IPS DF 4.7 (cell line): ENCODE measurements at regions not wholly inside any gene's neighbourhood (a gene's known extent, or its start where the extent isn't known, plus 50 kb on each side); places are given as distances from the start of the nearest gene placed in this dataset.
"Not testable (repeated sequence)": the region's sequence is repeated elsewhere in the genome, so short reads cannot be mapped to it uniquely, and the experiment has no call there.

Source experiments
- DNase-seq: peaks from one replicate; pipeline ENCODE4 v3.0.0-alpha.2; 2013; ENCODE audit warnings: low spot score; ENCODE audit errors: extremely low read depth

GRCh38 chr10:6737758-6738111, 157.7 kb upstream of the PRKCQ start:
- DNase-seq, result no peak

- no peak for DNase-seq
Observed at GRCh38 chr10:6737080-6737641, 157.1 kb upstream of the PRKCQ start.

GRCh38 chr10:6734286-6734685, 154.2 kb upstream of the PRKCQ start:
- no peak for DNase-seq

- no peak for DNase-seq
Observed at GRCh38 chr10:6729861-6730344, 149.8 kb upstream of the PRKCQ start.

- no peak for DNase-seq
Observed at GRCh38 chr10:6729071-6729774, 149.1 kb upstream of the PRKCQ start.

- no peak for DNase-seq
Observed at GRCh38 chr10:6726924-6727323, 146.8 kb upstream of the PRKCQ start.

GRCh38 chr10:6722616-6723004, 142.5 kb upstream of the PRKCQ start:
- no peak for DNase-seq

- DNase-seq, result no peak
Observed at GRCh38 chr10:6721964-6722615, 142.0 kb upstream of the PRKCQ start.

GRCh38 chr10:6721480-6721879, 141.4 kb upstream of the PRKCQ start:
- DNase-seq, result no peak

GRCh38 chr10:6719561-6719960, 139.5 kb upstream of the PRKCQ start:
- DNase-seq, result no peak

- no peak for DNase-seq
Observed at GRCh38 chr10:6718550-6718949, 138.5 kb upstream of the PRKCQ start.

- no peak for DNase-seq
Observed at GRCh38 chr10:6716516-6716915, 136.4 kb upstream of the PRKCQ start.

- no peak for DNase-seq
Observed at GRCh38 chr10:6713716-6714115, 133.6 kb upstream of the PRKCQ start.

GRCh38 chr10:6713120-6713519, 133.0 kb upstream of the PRKCQ start:
- DNase-seq, result no peak

GRCh38 chr10:6711881-6712280, 131.8 kb upstream of the PRKCQ start:
- DNase-seq, result no peak

GRCh38 chr10:6711408-6711841, 131.3 kb upstream of the PRKCQ start:
- DNase-seq, result no peak

GRCh38 chr10:6707352-6707751, 127.3 kb upstream of the PRKCQ start:
- no peak for DNase-seq

- DNase-seq, result no peak
Observed at GRCh38 chr10:6706725-6707124, 126.6 kb upstream of the PRKCQ start.

GRCh38 chr10:6704896-6705295, 124.8 kb upstream of the PRKCQ start:
- DNase-seq, result no peak

- DNase-seq, result not testable (repeated sequence)
Observed at GRCh38 chr10:6702833-6703232, 122.8 kb upstream of the PRKCQ start.

GRCh38 chr10:6702030-6702429, 122.0 kb upstream of the PRKCQ start:
- DNase-seq, result no peak

- no peak for DNase-seq
Observed at GRCh38 chr10:6701289-6701688, 121.2 kb upstream of the PRKCQ start.

GRCh38 chr10:6700066-6700465, 120.0 kb upstream of the PRKCQ start:
- DNase-seq, result no peak
